Upper lobe of left lung (tissue), 6 donors: ENCODE measurements at regions not wholly inside any gene's neighbourhood (a gene's known extent, or its start where the extent isn't known, plus 50 kb on each side); places are given as distances from the start of the nearest gene placed in this dataset.

Source experiments
- ATAC-seq, 2 donors: fragments of 200-7000 bp; cut with Tn5 transposase; one replicate each; pipeline ENCODE4 v1.9.1; 2022; ENCODE audit warnings: mild to moderate bottlenecking in 2 of 2, moderate library complexity in 2 of 2; ENCODE audit not compliant: low FRiP score in 2 of 2
- DNase-seq, 2 donors: peaks; one replicate each; pipeline ENCODE4 v3.0.0-alpha.2; 2019 to 2020
- H3K27ac ChIP-seq, 4 donors: fragments of 200-600 bp; sonication (generic); one replicate each; pipeline ENCODE4 v1.5.1; 2016 to 2019
- H3K27me3 ChIP-seq, 4 donors: fragments of 200-600 bp; sonication (generic); one replicate each; pipeline ENCODE4 v1.5.1; 2017 to 2019
- H3K36me3 ChIP-seq, 4 donors: fragments of 200-600 bp; sonication (generic); one replicate each; pipeline ENCODE4 v1.5.1; 2016 to 2019
- H3K4me1 ChIP-seq, 4 donors: fragments of 200-600 bp; sonication (generic); one replicate each; pipeline ENCODE4 v1.5.1; 2018 to 2019
- H3K4me3 ChIP-seq, 4 donors: fragments of 200-600 bp; sonication (generic); one replicate each; pipeline ENCODE4 v1.5.1; 2017 to 2019; ENCODE audit warnings: mild to moderate bottlenecking in 2 of 4, moderate library complexity in 1 of 4
- H3K9me3 ChIP-seq, 4 donors: fragments of 200-600 bp; sonication (generic); one replicate each; pipeline ENCODE4 v1.5.1; 2018 to 2019
- EP300 ChIP-seq, 4 donors: sonication (generic); formaldehyde crosslinking; IDR thresholded peaks; one replicate each; pipeline ENCODE4 v1.5.1; 2017; ENCODE audit warnings: antibody characterized with exemption in 4 of 4, control low read depth in 2 of 4
- POLR2A ChIP-seq, 4 donors: fragments of 450-650 bp; IDR thresholded peaks; one replicate each; pipeline ENCODE4 v1.5.1; 2016 to 2017; ENCODE audit warnings: antibody characterized with exemption in 4 of 4, mild to moderate bottlenecking in 2 of 4
- POLR2AphosphoS5 ChIP-seq, 2 donors: sonication (generic); formaldehyde crosslinking; IDR thresholded peaks; one replicate each; pipeline ENCODE4 v1.5.1; 2017; ENCODE audit warnings: antibody characterized with exemption in 2 of 2
- WGBS, 2 donors: methylation state at CpG; one replicate each; pipeline ENCODE4 v1.1.5; 2017 to 2018; 5-methylcytosine and 5-hydroxymethylcytosine counted together
- TF ChIP-seq, protein P1 (sequence below), 6 experiments: fragments of 450-650 bp in 4 of 6; fragments of 200-600 bp in 2 of 6; sonication (generic) in 2 of 6; IDR thresholded peaks; one replicate each; pipeline ENCODE4 v1.5.1; 2016 to 2019; ENCODE audit warnings: antibody characterized with exemption in 6 of 6
- donor health status: DM: no; HTN: no; CAD: no; lungs with moderate emphysema.
- donor health status: DM: no; HTN: yes; CAD: no; lungs with severe emphysema.

- H3K27ac ChIP-seq = no peak overlapping the region
- TF ChIP-seq POLR2AphosphoS5 (IDR thresholded peaks at IDR 0.05) (no peak), EP300 (IDR thresholded peaks at IDR 0.05) (no peak)
- TF ChIP-seq, protein P1, sequence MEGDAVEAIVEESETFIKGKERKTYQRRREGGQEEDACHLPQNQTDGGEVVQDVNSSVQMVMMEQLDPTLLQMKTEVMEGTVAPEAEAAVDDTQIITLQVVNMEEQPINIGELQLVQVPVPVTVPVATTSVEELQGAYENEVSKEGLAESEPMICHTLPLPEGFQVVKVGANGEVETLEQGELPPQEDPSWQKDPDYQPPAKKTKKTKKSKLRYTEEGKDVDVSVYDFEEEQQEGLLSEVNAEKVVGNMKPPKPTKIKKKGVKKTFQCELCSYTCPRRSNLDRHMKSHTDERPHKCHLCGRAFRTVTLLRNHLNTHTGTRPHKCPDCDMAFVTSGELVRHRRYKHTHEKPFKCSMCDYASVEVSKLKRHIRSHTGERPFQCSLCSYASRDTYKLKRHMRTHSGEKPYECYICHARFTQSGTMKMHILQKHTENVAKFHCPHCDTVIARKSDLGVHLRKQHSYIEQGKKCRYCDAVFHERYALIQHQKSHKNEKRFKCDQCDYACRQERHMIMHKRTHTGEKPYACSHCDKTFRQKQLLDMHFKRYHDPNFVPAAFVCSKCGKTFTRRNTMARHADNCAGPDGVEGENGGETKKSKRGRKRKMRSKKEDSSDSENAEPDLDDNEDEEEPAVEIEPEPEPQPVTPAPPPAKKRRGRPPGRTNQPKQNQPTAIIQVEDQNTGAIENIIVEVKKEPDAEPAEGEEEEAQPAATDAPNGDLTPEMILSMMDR (IDR thresholded peaks at IDR 0.05) = peak in 2 of 6 experiments; percentile 9 to 18
- H3K9me3 ChIP-seq = no peaks in the 10 kb centered on the region
- ATAC-seq (no peak), DNase-seq (no peak)
- H3K27me3 ChIP-seq = no peaks in the 10 kb centered on the region
- no peaks in the 10 kb centered on the region for H3K36me3 ChIP-seq
- H3K4me1 ChIP-seq = no peaks in the 10 kb centered on the region
- no peak overlapping the region for H3K4me3 ChIP-seq
- 49 to 56% methylated on average over 1 of the region's 1 CpG for WGBS, 2 donors
Observed at GRCh38 chr11:21933095-21933494, 259.8 kb upstream of the ANO5 start.

- no peak for ATAC-seq
- WGBS, 2 donors = 74 to 81% methylated on average over 4 of the region's 4 CpGs
- H3K27ac ChIP-seq = no peak overlapping the region
Observed at GRCh38 chr11:21944577-21944976, 248.3 kb upstream of the ANO5 start.

DNA sequence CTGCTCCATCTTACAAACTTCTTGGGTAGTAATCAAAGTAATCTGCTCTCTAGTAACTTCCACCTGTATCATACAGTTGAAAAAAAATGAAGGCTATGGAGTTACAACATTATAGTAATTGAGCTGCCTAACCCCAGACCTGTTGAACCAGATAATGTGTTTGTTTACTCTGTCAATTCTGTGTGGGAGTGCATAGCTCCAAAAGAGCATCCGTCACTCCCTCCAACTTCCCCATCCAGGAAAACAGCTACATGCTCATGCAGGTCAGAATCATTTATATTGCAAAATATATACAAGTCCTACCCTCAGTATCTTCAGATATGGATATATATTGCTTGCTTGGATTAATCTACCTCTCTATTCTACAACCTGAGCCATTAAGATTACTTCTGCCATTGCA is 244.0 kb upstream of the ANO5 start:
- Histone ChIP-seq H3K27ac (no peak overlapping the region), H3K36me3 (no peaks in the 10 kb centered on the region), H3K9me3 (no peaks in the 10 kb centered on the region), H3K27me3 (no peaks in the 10 kb centered on the region), H3K4me3 (no peak overlapping the region), H3K4me1 (no peaks in the 10 kb centered on the region)
- DNase-seq (no peak), ATAC-seq (no peak)
- TF ChIP-seq POLR2AphosphoS5 (IDR thresholded peaks at IDR 0.05) (no peak), EP300 (IDR thresholded peaks at IDR 0.05) (no peak), POLR2A (IDR thresholded peaks at IDR 0.05) (no peak)
- TF ChIP-seq, protein P1 (IDR thresholded peaks at IDR 0.05) = no peak
- 57 to 70% methylated on average over 1 of the region's 1 CpG for WGBS, 2 donors

More at GRCh38 chr11:21944577-21944976, 248.3 kb upstream of the ANO5 start:
- Histone ChIP-seq H3K4me3 (no peak overlapping the region), H3K9me3 (no peaks in the 10 kb centered on the region), H3K27me3 (no peaks in the 10 kb centered on the region), H3K36me3 (no peaks in the 10 kb centered on the region), H3K4me1 (no peaks in the 10 kb centered on the region)
- TF ChIP-seq POLR2A (IDR thresholded peaks at IDR 0.05) = no peak
- no peak for TF ChIP-seq EP300 (IDR thresholded peaks at IDR 0.05)
- TF ChIP-seq, protein P1 (IDR thresholded peaks at IDR 0.05) = no peak
- no peak for TF ChIP-seq POLR2AphosphoS5 (IDR thresholded peaks at IDR 0.05)
- no peak for DNase-seq

DNA sequence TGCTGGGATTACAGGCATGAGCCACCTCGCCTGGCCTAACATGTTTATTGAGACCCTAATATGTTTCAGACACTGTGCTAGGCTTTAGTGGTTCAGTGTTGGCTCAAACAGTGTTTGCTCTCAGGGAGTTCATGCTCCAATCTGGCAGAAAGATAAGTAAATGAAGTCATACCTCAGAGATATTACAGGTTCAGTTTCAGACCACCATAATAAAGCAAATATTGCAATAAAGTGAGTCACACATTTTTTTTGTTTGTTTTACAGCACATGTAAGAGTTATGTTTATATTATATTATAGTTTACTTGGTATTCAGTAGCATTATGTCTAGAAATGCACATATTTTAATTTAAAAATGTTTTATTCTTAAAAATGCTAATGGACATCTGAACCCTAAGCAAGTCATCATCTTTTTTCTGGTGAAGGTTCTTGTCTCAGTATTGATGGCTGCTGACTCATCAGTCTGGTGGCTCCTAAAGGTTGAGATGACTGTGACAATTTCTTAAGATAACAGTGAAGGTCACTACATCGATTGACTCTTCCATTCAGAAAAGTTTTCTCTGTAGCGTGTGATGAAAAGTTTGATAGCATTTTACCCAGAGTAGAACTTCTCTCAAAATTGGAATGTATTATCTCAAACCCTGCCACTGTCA is 243.0 kb upstream of the ANO5 start:
- Histone ChIP-seq H3K36me3 (no peaks in the 10 kb centered on the region), H3K4me1 (no peaks in the 10 kb centered on the region), H3K9me3 (no peaks in the 10 kb centered on the region), H3K4me3 (no peak overlapping the region), H3K27me3 (no peaks in the 10 kb centered on the region), H3K27ac (no peak overlapping the region)
- 74 to 88% methylated on average over 3 of the region's 3 CpGs for WGBS, 2 donors
- no peak for TF ChIP-seq EP300 (IDR thresholded peaks at IDR 0.05)
- DNase-seq (no peak), ATAC-seq (no peak)

- 35 to 55% methylated on average over 2 of the region's 2 CpGs for WGBS, 2 donors
- TF ChIP-seq POLR2A (IDR thresholded peaks at IDR 0.05) = no peak
- no peak for TF ChIP-seq POLR2AphosphoS5 (IDR thresholded peaks at IDR 0.05)
- no peak for TF ChIP-seq EP300 (IDR thresholded peaks at IDR 0.05)
- TF ChIP-seq, protein P1 (IDR thresholded peaks at IDR 0.05) = no peak
- no peaks in the 10 kb centered on the region for H3K27me3 ChIP-seq
Observed at GRCh38 chr11:21963013-21963412, 229.9 kb upstream of the ANO5 start.

More at GRCh38 chr11:21963013-21963412, 229.9 kb upstream of the ANO5 start:
- Histone ChIP-seq H3K9me3 (no peaks in the 10 kb centered on the region), H3K4me1 (no peaks in the 10 kb centered on the region), H3K4me3 (no peak overlapping the region), H3K36me3 (no peaks in the 10 kb centered on the region), H3K27ac (no peak overlapping the region)
- ATAC-seq (no peak), DNase-seq (no peak)
